Stimulated activated naive CD8-positive, alpha-beta T cell treated with anti-CD3 and anti-CD28 coated beads, Interleukin-15, Interleukin-2, amounts not matched to agents 100 U/mL and 50 U/mL, for 24 hours (primary cell): ENCODE measurements at regions not wholly inside any gene's neighbourhood (a gene's known extent, or its start where the extent isn't known, plus 50 kb on each side); places are given as distances from the start of the nearest gene placed in this dataset.

ENCODE experiments used
- ATAC-seq: fragments of 150-1000 bp; cut with Tn5 transposase; one replicate; pipeline ENCODE4 v1.10.0; 2021
- DNase-seq: peaks from one replicate; pipeline ENCODE4 v3.0.0; 2021

DNA sequence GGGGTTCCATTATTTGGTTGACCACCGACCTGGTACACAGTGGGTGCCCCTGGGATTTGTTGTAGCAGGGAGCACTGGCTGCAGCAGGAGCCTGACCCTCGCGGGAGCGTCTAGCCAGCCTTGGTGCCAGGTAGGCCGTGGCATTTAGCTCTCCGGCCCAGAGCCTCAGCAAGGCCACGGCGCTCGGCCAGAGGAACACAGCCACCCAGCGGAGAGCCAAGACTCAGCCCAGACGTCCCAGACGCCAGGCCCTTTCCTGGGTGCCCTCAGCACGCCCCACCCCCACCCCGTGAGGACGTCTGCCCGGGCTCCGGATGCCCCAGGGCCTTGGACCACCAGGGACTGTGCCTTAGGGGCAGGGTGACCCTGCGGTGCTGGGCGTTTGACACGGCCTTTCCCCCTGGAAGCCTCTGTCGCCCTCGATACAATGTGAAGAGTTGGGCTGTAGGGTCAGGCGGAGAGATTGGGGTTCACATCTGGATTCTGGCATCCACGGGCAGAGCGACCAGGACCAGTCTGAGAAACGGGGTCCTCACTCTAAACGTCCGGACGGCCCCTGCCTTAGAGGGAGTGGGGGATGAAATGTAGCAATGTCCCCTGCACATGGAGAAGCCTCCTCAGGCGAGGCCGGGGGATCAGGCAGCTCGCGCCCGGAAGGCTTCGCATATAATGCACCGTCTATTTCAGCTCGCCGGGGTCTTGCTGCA lies 99.2 kb upstream of the FGF3 start:
- DNase-seq (no peak), ATAC-seq (no peak)

GRCh38 chr11:69918938-69919650 lies 99.9 kb upstream of the FGF3 start:
- DNase-seq (peak; percentile 84), ATAC-seq (peak; percentile 43)

DNA sequence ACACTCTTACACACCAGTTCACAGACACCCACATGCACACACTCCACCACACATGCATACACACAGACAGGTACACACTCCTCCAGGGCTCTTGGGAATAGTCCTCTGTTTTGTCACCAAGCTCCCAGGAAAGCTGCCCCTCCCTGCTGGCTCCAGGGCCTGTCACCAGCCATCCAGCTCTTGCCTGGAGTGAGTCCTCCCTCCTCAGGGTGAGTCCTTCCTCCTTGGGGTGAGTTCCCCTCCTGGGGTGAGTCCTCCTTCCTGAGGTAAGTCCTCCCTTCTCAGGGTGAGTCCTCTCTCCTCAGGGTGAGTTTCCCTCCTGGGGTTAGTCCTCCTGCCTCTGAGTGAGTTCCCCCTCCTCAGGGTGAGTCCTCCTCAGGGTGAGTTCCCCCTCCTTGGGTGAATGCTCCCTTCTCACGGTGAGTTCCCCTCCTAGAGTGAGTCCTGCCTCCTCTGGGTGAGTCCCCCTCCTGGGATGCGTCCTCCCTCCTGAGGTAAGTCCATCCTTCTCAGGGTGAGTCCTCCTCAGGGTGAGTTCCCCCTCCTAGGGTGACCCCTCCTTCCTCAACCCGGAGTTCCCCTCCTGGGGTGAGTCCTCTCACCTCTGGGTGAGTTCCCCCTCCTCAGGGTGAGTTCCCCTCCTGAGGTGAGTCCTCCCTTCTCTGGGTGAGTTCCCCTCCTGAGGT lies 100.6 kb upstream of the FGF3 start:
- no peak for ATAC-seq
- no peak for DNase-seq

GRCh38 chr11:69920345-69921127 lies 101.3 kb upstream of the FGF3 start:
- DNase-seq (no peak), ATAC-seq (no peak)

DNA sequence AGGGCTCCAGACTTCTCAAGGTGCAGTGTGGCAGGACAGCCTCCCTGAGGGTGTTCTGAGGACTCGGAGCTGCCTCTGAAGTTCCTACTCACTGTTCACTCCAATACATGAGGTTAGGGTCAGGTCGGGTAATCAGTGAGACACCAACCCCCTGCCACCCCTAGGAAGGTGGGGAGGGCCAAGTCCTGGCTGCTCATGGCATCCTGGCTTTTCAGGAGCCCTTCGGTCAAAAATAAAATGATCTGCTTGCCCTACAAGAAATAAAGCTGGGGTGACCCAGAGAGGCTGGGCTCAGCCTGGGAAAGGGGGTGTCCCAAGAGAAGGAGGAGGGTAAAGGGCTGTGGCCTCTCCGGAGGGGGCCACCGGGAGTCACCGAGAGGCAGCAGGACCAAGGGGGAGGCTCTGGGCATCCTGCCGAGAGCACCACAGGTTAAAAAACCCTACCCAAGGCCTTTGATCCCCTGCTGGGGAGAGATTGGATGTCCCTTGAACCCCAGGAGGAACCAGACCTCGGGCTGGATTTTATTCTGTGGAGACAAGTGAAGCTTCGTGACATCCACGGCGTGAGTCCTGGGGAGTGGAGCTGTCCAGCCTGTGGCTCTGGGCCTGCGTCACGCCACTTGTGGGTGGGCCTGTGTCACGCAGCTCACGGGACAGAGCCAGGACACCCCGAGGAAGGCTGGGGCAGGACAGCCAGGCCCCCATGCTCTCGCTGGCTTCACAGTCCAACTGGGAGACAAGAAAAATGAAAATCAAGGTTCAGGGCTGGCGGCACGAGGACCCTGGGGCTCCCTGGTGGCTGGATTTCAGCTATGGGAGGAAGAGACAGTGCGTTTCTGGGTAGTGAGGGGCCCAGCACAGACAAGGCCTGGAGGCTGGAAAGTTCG lies 102.2 kb upstream of the FGF3 start:
- no peak for DNase-seq

GRCh38 chr11:69922015-69922595 lies 102.9 kb upstream of the FGF3 start:
- ATAC-seq (no peak), DNase-seq (no peak)

More for the DNA sequence above, 102.2 kb upstream of the FGF3 start:
- ATAC-seq: no peak

DNA sequence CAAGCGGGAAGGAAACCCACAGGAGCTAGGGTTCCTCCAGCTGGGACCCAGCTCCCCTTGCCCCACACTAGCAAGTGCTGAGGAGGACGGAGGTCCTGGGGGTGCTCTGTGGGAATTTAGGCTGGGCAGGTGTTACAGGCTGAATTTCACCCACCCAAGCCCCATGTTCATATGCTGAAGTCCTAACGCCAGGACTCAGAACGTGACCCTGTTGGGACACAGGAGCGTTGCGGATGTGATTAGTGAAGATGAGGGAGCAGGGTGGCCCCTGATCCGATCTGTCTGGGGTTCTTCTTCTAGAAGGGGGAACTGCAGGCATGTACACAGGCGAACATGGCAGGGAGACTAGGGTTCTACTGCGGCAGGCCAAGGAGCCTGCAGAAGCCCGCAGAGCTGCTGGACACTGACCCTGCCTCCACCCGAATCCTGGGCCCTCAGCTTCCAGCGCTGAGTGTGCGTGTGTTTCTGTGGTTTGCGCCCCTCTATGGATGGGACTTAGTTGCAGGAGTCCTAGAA lies 103.4 kb upstream of the FGF3 start:
- DNase-seq: no peak
- ATAC-seq: no peak

DNA sequence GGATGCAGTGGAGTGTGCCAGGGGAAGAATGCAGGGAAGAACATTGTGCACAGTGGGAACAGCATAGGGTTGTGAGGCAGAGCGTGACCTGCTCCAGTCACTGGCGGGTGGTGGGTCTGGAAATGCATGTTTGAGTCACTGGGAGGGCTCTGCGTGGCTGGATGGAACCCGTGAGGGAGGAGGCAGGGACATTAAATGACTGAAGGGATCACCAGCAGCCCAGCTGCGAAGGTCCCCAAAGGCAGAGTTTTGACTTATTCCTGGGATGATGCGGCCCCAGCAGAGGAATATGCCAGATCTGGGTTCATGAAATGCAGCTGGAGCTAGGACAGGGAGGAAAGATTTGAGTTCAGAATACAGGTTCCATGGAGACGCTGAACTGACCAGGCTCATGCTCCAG lies 104.0 kb upstream of the FGF3 start:
- DNase-seq (no peak), ATAC-seq (no peak)

DNA sequence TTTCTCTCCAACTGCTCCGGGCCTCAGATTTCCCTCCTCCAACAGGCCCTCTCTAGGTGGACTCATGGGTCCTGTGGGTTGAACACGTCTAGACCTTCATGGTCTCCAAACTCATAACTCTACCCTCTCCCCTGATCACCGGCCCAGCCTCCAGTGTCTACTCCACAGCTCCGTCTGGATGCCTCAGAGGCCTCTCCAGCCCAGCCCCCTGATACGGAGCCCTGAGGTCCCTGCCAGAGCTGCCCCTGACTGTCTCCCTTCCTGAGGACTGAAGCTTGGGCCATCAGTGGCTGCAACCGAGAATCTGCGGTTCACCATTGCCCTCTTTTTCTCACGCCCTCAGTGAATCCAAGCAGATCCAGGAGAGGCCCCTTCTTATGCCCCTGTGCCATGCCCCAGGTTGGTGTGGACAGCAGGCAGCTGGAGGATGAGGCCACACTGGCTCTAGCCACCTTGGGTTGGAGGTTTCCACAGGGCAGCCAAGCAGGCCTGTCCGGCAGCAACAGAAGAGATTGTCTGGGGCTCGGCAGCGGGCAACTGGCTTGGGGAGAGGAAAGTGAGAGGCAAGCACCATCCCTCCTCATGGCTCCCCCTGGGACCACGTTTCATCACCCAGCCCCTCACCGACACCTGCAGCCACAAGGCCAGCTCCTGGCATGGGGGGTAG lies 104.6 kb upstream of the FGF3 start:
- ATAC-seq (no peak), DNase-seq (no peak)

- no peak for DNase-seq
- no peak for ATAC-seq
Measured at GRCh38 chr11:69924308-69925161, 105.3 kb upstream of the FGF3 start.

DNA sequence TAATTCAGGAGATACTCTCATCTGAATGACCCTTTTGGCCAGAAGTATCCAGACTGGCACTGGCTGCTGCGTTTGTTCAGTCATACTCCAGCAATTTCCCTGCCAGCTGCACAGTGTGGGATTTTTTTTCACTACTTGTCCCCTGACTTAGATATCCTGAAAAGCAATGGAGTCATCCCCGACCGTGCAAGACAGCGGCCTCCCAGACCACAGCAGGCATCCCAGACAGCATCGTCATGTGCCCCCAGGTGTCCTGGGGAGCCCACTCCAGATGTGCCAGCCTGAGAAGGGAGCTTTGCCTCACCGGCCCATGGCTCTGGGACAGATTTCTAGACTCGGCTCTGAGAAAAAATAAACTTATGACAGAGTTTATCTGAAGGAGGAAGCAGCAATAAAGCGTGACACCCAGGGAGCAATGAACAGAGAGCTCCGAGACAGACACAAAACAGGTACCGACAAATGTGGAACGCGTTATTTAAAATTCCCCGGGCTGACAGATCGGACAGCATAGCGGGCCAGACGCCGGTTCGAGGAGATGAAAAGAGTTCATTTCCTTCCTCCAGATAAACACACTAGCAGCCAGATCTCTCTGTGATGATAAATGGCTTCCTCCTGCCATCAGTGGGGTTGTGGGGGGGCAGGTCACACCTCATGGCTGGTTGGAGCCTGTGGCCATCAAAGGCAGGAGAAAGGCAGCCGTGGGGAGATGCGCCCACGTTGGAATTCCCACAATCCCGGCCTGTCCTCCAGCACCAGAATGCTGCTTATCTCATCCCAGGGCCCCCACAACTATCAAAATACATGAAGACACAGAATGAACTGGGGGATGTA lies 106.4 kb upstream of the FGF3 start:
- ATAC-seq (no peak), DNase-seq (no peak)

- no peak for ATAC-seq
Measured at GRCh38 chr11:69926376-69927050, 107.3 kb upstream of the FGF3 start.

GRCh38 chr11:69928121-69928520 lies 108.9 kb upstream of the FGF3 start:
- DNase-seq: no peak
- no peak for ATAC-seq

More at GRCh38 chr11:69926376-69927050, 107.3 kb upstream of the FGF3 start:
- no peak for DNase-seq

GRCh38 chr11:69928975-69929374 lies 109.8 kb upstream of the FGF3 start:
- no peak for DNase-seq
- ATAC-seq: no peak

GRCh38 chr11:69930081-69931059 lies 111.2 kb upstream of the FGF3 start:
- ATAC-seq: no peak
- DNase-seq: no peak
